Calu3 (cell line): ENCODE measurements at regions not wholly inside any gene's neighbourhood (a gene's known extent, or its start where the extent isn't known, plus 50 kb on each side); places are given as distances from the start of the nearest gene placed in this dataset.
"Not testable (repeated sequence)": the region's sequence is repeated elsewhere in the genome, so short reads cannot be mapped to it uniquely, and the experiment has no call there.

ENCODE experiments used
- BruUV-seq: library from RNA; stranded (reverse); fragments of 400-500 nt; replicated peaks from 2 replicates; lab custom pipeline; 2021; lab: Mats Ljungman, UMichigan
- CTCF ChIA-PET: fragments of 300-600 bp; sonication (Branson Sonifier 250); formaldehyde crosslinking; loops from one replicate; lab custom pipeline; 2022; ENCODE audit warnings: antibody characterized with exemption; lab: Charles Lee
- DNase-seq: peaks from one replicate; pipeline ENCODE4 v3.0.0; 2022
- H3K27ac Mint-ChIP-seq: one replicate; pipeline ENCODE4 v1.8.0; 2022; ENCODE audit warnings: mixed read lengths; ENCODE audit not compliant: unreplicated experiment
- H3K27me3 Mint-ChIP-seq: one replicate; pipeline ENCODE4 v1.8.0; 2022; ENCODE audit warnings: mixed read lengths; ENCODE audit not compliant: unreplicated experiment
- H3K36me3 Mint-ChIP-seq: one replicate; pipeline ENCODE4 v1.8.0; 2022; ENCODE audit warnings: mild to moderate bottlenecking, moderate library complexity, mixed read lengths; ENCODE audit not compliant: insufficient read depth, unreplicated experiment
- H3K4me1 Mint-ChIP-seq: one replicate; pipeline ENCODE4 v1.8.0; 2022; ENCODE audit warnings: mild to moderate bottlenecking, low read depth, mixed read lengths; ENCODE audit not compliant: unreplicated experiment
- H3K4me3 Mint-ChIP-seq: one replicate; pipeline ENCODE4 v1.8.0; 2022; ENCODE audit warnings: mild to moderate bottlenecking, low read depth, moderate library complexity, mixed read lengths; ENCODE audit not compliant: unreplicated experiment
- H3K9me3 Mint-ChIP-seq: one replicate; pipeline ENCODE4 v1.8.0; 2022; ENCODE audit warnings: low read depth, mixed read lengths; ENCODE audit not compliant: unreplicated experiment
- intact Hi-C: fragments of 100-400 bp; cut with micrococcal nuclease; formaldehyde crosslinking; loops from one replicate; pipeline ENCODE4 v1.10.0; 2022; ENCODE audit not compliant: unreplicated experiment

GRCh38 chr9:63450836-63451235, 1834.2 kb downstream of the FOXD4L5 start:
- H3K27ac Mint-ChIP-seq, H3K4me3 Mint-ChIP-seq, BruUV-seq, H3K9me3 Mint-ChIP-seq, H3K27me3 Mint-ChIP-seq, H3K36me3 Mint-ChIP-seq, CTCF ChIA-PET, H3K4me1 Mint-ChIP-seq, intact Hi-C loops: not testable (repeated sequence)
- DNase-seq: peak; percentile 0

- CTCF ChIA-PET, H3K9me3 Mint-ChIP-seq, DNase-seq, H3K4me3 Mint-ChIP-seq, H3K27ac Mint-ChIP-seq, H3K36me3 Mint-ChIP-seq, BruUV-seq, H3K4me1 Mint-ChIP-seq, intact Hi-C loops, H3K27me3 Mint-ChIP-seq: not testable (repeated sequence)
These were observed 1859.9 kb downstream of the FOXD4L5 start for GRCh38 chr9:63425123-63425522.

GRCh38 chr9:63390897-63391296, 1894.1 kb downstream of the FOXD4L5 start:
- BruUV-seq, intact Hi-C loops, H3K4me3 Mint-ChIP-seq, H3K27ac Mint-ChIP-seq, CTCF ChIA-PET, H3K27me3 Mint-ChIP-seq, H3K4me1 Mint-ChIP-seq, H3K9me3 Mint-ChIP-seq, DNase-seq, H3K36me3 Mint-ChIP-seq: not testable (repeated sequence)

GRCh38 chr9:63385479-63385878, 1899.5 kb downstream of the FOXD4L5 start:
- intact Hi-C loops, H3K9me3 Mint-ChIP-seq, BruUV-seq, H3K36me3 Mint-ChIP-seq, H3K4me3 Mint-ChIP-seq, H3K27me3 Mint-ChIP-seq, H3K27ac Mint-ChIP-seq, H3K4me1 Mint-ChIP-seq, CTCF ChIA-PET, DNase-seq: not testable (repeated sequence)

- CTCF ChIA-PET, DNase-seq, intact Hi-C loops: not testable (repeated sequence)
These were observed 1905.1 kb downstream of the FOXD4L5 start for GRCh38 chr9:63379864-63380263.

GRCh38 chr9:63354219-63354618, 1930.8 kb downstream of the FOXD4L5 start:
- H3K4me3 Mint-ChIP-seq, H3K9me3 Mint-ChIP-seq, H3K4me1 Mint-ChIP-seq, intact Hi-C loops, H3K36me3 Mint-ChIP-seq, CTCF ChIA-PET, H3K27me3 Mint-ChIP-seq, DNase-seq, BruUV-seq: not testable (repeated sequence)
- H3K27ac Mint-ChIP-seq: peak overlapping the region; percentile 50

More at GRCh38 chr9:63379864-63380263, 1905.1 kb downstream of the FOXD4L5 start:
- H3K4me1 Mint-ChIP-seq, H3K27ac Mint-ChIP-seq, H3K4me3 Mint-ChIP-seq, H3K36me3 Mint-ChIP-seq, H3K9me3 Mint-ChIP-seq, BruUV-seq, H3K27me3 Mint-ChIP-seq: not testable (repeated sequence)

- H3K4me1 Mint-ChIP-seq, DNase-seq, H3K4me3 Mint-ChIP-seq, BruUV-seq, H3K36me3 Mint-ChIP-seq, H3K9me3 Mint-ChIP-seq, H3K27me3 Mint-ChIP-seq, intact Hi-C loops, CTCF ChIA-PET: not testable (repeated sequence)
- H3K27ac Mint-ChIP-seq: peak overlapping the region; percentile 90
These were observed 1937.7 kb downstream of the FOXD4L5 start for GRCh38 chr9:63347347-63347746.

- peak; percentile 89 for DNase-seq
- H3K4me3 Mint-ChIP-seq, CTCF ChIA-PET, BruUV-seq, H3K36me3 Mint-ChIP-seq, intact Hi-C loops, H3K4me1 Mint-ChIP-seq, H3K27me3 Mint-ChIP-seq, H3K9me3 Mint-ChIP-seq: not testable (repeated sequence)
- H3K27ac Mint-ChIP-seq: peak overlapping the region; percentile 90
These were observed 1938.5 kb downstream of the FOXD4L5 start for GRCh38 chr9:63346310-63347048.

- H3K9me3 Mint-ChIP-seq, BruUV-seq, H3K27me3 Mint-ChIP-seq, intact Hi-C loops, H3K27ac Mint-ChIP-seq, H3K4me3 Mint-ChIP-seq, H3K4me1 Mint-ChIP-seq, CTCF ChIA-PET, H3K36me3 Mint-ChIP-seq: not testable (repeated sequence)
- DNase-seq: peak; percentile 31
These were observed 1940.6 kb downstream of the FOXD4L5 start for GRCh38 chr9:63344408-63344807.

GRCh38 chr9:63342528-63342927, 1942.5 kb downstream of the FOXD4L5 start:
- intact Hi-C loops: not testable (repeated sequence)

More at GRCh38 chr9:63342528-63342927, 1942.5 kb downstream of the FOXD4L5 start:
- BruUV-seq, H3K27me3 Mint-ChIP-seq, H3K9me3 Mint-ChIP-seq, H3K4me3 Mint-ChIP-seq, CTCF ChIA-PET, H3K4me1 Mint-ChIP-seq: not testable (repeated sequence)
- peak; percentile 50 for DNase-seq
- peaks cover 11% of the 10 kb centered on the region for H3K36me3 Mint-ChIP-seq
- peak overlapping the region; percentile 63 for H3K27ac Mint-ChIP-seq
